ENCODE measurements at regions not wholly inside any gene's neighbourhood (a gene's known extent, or its start where the extent isn't known, plus 50 kb on each side); places are given as distances from the start of the nearest gene placed in this dataset.

- peak in 1 of 2 experiments; percentile 44; a peak in 3 of 6 replicates for ATAC-seq
- POLR2A ChIA-PET: no interaction called here
- DNase-seq (ENCODE audit: low read depth in 1 of 2, low spot score in 1 of 2): peak in 1 of 2 experiments; percentile 31
These were observed 148.5 kb downstream of the OTOL1 start for GRCh38 chr3:161644891-161645635.

GRCh38 chr3:161647936-161648470 lies 151.4 kb downstream of the OTOL1 start:
- ChIA-PET POLR2A (no interaction called here), CTCF (no interaction called here)
- WGBS (ENCODE audit: missing lambda C conversion rate): 78% methylated on average over 2 of the region's 2 CpGs
- no peaks in the 10 kb centered on the region for H3K9me3 ChIP-seq
- no peak for ATAC-seq
- TF ChIP-seq ELK1 (IDR thresholded peaks at IDR 0.05; ENCODE audit: low read depth, low read length): no peak
- no peak for TF ChIP-seq HES2 (IDR thresholded peaks at IDR 0.05)
- no peak for TF ChIP-seq RARB (CRISPR knock-in tag; IDR thresholded peaks at IDR 0.05)
- no peak for TF ChIP-seq RNF2 (IDR thresholded peaks at IDR 0.05; ENCODE audit: borderline replicate concordance, low read depth)
- TF ChIP-seq CHD4 (IDR thresholded peaks at IDR 0.05; ENCODE audit: borderline replicate concordance): no peak
- TF ChIP-seq E2F6 (IDR thresholded peaks at IDR 0.05; ENCODE audit: borderline replicate concordance, low read depth): no peak
- no peak for TF ChIP-seq POLR2A (IDR thresholded peaks at IDR 0.05; ENCODE audit: low read length)
- TF ChIP-seq ZNF302 (CRISPR knock-in tag; IDR thresholded peaks at IDR 0.05): no peak
- no peak for TF ChIP-seq TP53 (CRISPR knock-in tag; IDR thresholded peaks at IDR 0.05)
- no peak for TF ChIP-seq PBX3 (IDR thresholded peaks at IDR 0.05)
- TF ChIP-seq USF2 (IDR thresholded peaks at IDR 0.05): no peak
- no peak for TF ChIP-seq ESRRA (IDR thresholded peaks at IDR 0.05; ENCODE audit: borderline replicate concordance, low read length)
- no peak for TF ChIP-seq NPAS2 (CRISPR knock-in tag; IDR thresholded peaks at IDR 0.05; ENCODE audit: borderline replicate concordance)
- TF ChIP-seq HDAC2 (IDR thresholded peaks at IDR 0.05): no peak
- TF ChIP-seq PHF8 (IDR thresholded peaks at IDR 0.05; ENCODE audit: borderline replicate concordance, low read depth): no peak
- TF ChIP-seq CBX2 (IDR thresholded peaks at IDR 0.05; ENCODE audit: borderline replicate concordance, low read depth): no peak
- H3K27ac ChIP-seq: no peak overlapping the region
- H3K4me3 ChIP-seq: no peak overlapping the region
- H3K4me1 ChIP-seq: 0 out of 3 replicates have a peak, but pooled peaks cover 4% of the 10 kb centered on the region
- no peak for FAIRE-seq
- no peak overlapping the region for H3K4me2 ChIP-seq
- no peak for DNase-seq (ENCODE audit: low read depth in 1 of 2, low spot score in 1 of 2)

More at GRCh38 chr3:161644891-161645635, 148.5 kb downstream of the OTOL1 start:
- Histone ChIP-seq H3K4me1 (0 out of 3 replicates have a peak, but pooled peaks cover 4% of the 10 kb centered on the region), H3K27ac (no peak overlapping the region), H3K4me3 (no peak overlapping the region), H3K9me3 (no peaks in the 10 kb centered on the region), H3K4me2 (peak overlapping the region; percentile 28; the same call in 1 of the 3 replicates)
- CTCF ChIA-PET: no interaction called here
- TF ChIP-seq POLR2A (IDR thresholded peaks at IDR 0.05; ENCODE audit: low read length): no peak
- no peak for TF ChIP-seq HES2 (IDR thresholded peaks at IDR 0.05)
- no peak for TF ChIP-seq PBX3 (IDR thresholded peaks at IDR 0.05)
- TF ChIP-seq CBX8 (IDR thresholded peaks at IDR 0.05): no peak
- TF ChIP-seq ZC3H11A (IDR thresholded peaks at IDR 0.05): no peak
- TF ChIP-seq CEBPB (IDR thresholded peaks at IDR 0.05): no peak
- no peak for TF ChIP-seq KDM1A (IDR thresholded peaks at IDR 0.05; ENCODE audit: low read depth)
- TF ChIP-seq JUN (IDR thresholded peaks at IDR 0.05): no peak
- no peak for TF ChIP-seq MAFK (IDR thresholded peaks at IDR 0.05; ENCODE audit: partially characterized antibody)
- no peak for TF ChIP-seq RAD21 (conservative IDR thresholded peaks at IDR 0.05 in 1 of 2, IDR thresholded peaks at IDR 0.05 in 1 of 2)
- no peak for TF ChIP-seq TFCP2L1 (CRISPR knock-in tag; IDR thresholded peaks at IDR 0.05)
- TF ChIP-seq MYC (IDR thresholded peaks at IDR 0.05; ENCODE audit: borderline replicate concordance, low read length): no peak
- no peak for TF ChIP-seq TP53 (CRISPR knock-in tag; IDR thresholded peaks at IDR 0.05)
- no peak for TF ChIP-seq NPAS2 (CRISPR knock-in tag; IDR thresholded peaks at IDR 0.05; ENCODE audit: borderline replicate concordance)
- no peak for TF ChIP-seq FOSL2 (IDR thresholded peaks at IDR 0.05)
- TF ChIP-seq FOSL2 (CRISPR knock-in tag; IDR thresholded peaks at IDR 0.05): no peak
- TF ChIP-seq RARB (CRISPR knock-in tag; IDR thresholded peaks at IDR 0.05): no peak
- TF ChIP-seq POLR2AphosphoS2 (conservative IDR thresholded peaks at IDR 0.05; ENCODE audit: low read length): no peak
- TF ChIP-seq HMGXB4 (CRISPR knock-in tag; IDR thresholded peaks at IDR 0.05; ENCODE audit: borderline replicate concordance): no peak
- TF ChIP-seq ZNF302 (CRISPR knock-in tag; IDR thresholded peaks at IDR 0.05): no peak
- WGBS (ENCODE audit: missing lambda C conversion rate): 31% methylated on average over 6 of the region's 6 CpGs
- FAIRE-seq: no peak

Data from A549 (cell line).